DMS 273 (cell line): ENCODE measurements at regions not wholly inside any gene's neighbourhood (a gene's known extent, or its start where the extent isn't known, plus 50 kb on each side); places are given as distances from the start of the nearest gene placed in this dataset.

Experiments
- DNase-seq: peaks from one replicate; lab custom pipeline; 2025; ENCODE audit not compliant: unreplicated experiment; lab: John Stamatoyannopoulos, UW

DNA sequence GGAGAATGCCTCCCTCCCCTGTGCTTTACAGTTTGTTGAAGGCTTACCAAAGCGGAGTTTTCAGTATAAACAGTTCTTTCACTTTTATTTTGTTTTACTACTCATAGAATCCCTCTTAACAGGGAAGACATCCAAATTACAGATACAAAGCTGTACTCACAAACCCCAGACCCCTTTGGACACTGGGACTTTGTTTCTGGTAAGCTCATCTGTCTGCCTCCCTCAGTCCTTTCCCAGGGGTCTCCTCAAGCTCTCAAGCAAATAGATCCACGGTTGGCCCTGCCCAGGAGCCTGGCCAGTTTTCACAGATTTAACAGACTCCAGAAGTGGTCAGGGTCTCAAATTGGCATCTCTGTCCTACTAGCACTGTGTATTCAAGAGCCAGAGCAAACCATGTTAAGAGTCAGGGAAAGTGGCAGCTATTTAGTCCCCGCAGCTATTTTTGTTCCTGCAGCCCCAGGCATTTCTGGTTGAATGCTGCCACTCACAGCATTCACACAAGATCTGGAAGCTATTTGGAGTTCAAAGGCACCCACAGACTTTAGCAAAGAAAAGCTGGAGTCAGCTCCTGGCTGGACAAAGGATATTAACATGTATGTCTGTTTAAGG, 54.2 kb downstream of the TMEM100 start:
- no peak for DNase-seq

DNA sequence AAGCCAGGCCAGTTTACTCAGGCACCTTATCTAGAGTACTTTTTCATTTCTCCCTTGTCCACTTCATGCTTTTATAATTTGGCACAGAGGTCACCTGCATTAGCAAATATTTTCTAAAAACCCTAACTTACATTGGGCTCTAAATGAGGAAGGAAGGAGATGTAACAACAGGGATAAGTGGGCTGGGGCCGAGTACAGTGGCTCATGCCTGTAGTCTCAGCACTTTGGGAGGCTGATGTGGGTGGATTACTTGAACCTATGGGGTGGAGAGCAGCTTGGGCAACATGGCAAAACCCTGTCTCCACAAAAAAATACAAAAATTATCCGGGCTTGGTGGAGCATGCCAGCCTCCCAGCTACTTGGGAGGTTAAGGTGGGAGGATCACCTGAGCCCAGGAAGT, 55.9 kb downstream of the TMEM100 start:
- DNase-seq = no peak

DNA sequence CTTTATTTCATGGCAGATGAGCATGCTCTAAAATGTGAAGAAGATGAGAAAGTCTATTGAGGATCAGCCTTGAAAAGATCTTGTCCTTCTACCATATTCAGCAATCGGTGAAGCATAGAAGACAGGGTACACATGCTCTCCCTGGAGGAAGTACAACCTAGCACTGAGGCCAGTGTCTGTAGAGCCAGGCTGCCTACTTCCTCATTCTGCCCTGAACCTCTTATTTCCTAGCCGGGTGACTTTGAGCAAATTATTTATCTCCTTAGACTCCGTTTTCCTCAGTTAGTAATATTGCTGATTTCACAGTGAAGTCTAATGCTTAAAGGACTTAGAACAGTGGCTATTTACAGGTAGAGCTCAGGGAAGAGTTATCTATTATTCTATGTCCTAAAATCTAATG, 58.4 kb downstream of the TMEM100 start:
- DNase-seq = no peak

DNA sequence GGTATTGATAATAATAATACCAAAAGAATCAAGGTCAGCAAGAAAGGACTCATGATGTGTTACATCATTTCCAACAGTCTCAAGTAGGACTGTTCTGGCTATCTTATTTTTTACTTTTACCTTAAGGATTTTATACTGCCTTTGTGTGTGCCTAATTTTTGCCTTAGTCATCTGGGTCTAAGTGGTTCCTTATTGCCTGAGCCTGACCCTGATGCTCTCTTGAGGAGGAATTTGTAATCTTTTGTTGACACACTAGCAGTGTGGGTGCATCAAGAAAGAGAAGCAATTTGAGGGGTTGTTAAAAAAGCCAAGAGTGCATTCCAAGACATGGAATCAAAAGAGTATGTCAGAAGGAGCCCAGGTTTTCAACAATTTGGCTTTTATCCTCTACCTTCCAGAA, 59.3 kb downstream of the TMEM100 start:
- no peak for DNase-seq

DNA sequence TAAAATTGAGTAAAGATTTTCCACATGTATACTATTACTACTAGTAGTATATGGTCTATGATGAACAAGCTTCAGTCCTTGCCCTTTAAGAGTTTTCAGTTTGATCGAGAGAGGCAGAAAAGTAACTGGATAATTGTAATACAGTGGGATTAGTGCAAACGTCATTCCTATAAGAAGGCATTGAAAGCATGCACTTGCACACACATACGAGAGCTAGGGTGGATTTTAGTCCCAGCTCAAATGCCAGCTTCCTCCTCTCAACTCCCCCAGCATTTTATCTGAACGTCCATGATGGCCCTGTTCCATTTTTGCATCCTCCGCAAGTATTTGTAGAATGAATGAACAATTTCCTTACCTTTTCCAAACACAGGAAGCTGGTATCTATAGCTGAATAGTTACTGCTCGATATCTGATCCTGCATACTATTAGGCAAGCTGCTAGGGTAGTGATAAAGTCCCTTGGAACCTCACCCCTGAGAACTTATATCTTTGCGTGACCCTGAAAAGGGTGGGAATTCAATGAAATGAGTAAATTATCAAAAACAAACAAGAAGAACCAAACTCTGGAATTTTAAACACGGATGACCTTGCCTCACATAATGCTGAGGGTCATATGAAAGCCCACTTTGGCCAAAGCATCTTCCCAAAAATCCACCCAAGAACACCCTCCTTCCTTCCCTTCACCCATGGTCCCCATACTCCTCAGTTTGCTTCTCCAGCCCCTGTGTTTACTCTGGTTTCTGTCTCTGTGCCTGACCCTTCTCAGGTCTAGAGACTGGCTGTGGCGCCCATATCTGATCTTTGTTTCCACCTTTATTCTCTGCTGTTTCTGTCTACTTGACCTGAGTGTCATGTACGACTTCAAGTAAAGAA, 60.5 kb downstream of the TMEM100 start:
- DNase-seq = peak; percentile 28

DNA sequence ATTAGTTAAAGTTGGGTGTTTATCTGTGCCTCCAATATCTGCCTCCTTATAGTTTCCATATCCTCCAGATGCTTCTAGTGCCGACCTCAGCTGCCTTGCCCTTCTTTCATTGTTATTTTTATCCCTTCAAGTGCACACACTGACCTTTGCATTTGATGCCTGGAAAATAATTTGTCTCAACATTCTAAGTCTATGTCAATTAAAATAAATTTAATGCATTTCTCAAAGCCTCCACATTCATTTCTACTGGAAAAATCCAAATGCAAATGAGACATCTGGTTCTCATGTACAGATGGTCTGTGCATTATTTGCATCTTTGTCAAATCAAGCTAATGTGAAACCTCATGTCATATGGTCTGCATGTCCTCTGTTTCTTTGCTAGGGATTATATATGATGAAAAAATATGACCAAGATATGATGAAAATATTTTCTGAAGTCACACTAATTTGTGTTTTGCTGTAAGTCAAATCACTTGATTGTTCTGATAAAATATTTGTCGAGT, 61.4 kb downstream of the TMEM100 start:
- peak; percentile 72 for DNase-seq

DNA sequence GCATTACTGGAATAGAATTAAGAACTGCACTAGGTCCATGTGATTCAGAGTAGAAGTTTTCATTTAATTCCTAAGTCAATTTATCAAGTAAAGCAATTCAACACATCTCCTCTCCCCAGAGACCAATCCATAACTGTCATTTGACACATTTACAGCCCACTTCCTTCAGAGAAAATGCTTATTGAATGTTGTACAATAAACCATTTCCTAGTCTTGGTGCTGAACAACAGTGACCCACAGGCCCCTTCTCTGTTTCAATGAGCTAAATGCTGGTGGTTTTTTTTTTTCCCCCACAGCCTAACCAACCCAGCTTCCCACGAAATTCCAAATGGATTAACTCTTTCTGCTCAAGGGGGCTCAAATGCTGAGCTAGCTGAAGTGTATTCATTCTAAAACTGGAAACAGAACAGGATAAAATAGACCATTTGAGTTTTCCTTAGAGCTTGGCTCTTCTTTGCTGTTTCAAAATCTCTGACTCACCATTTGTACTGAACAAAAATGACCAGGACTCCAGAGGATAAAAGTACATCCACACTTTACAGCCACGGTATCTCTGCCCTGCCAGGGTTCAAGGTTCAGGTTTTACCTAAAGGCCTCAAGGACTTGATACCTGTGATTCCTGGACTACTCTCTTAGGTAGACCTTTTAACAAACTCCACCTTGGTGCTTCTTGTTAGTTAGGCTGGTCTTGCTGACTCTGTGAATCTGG, 62.3 kb downstream of the TMEM100 start:
- peak; percentile 56 for DNase-seq

DNA sequence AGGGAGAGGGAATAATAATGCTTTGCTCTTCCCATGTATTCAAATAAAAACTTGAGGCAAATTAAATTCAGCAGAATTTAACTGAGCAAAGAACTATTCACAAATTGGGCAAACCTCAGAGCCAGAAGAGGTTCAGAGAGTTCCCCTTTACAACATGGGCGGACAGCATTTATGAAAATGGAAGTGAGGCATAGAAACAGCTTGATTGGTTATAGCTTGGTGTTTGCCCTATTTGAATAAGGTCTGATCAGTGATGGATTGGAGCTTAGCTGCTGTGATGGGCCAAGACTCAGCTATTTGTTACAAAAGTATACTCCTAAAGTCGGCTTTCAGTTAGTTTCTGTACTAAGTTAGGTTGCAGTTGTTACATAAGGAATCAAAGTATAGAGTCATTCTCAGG, 63.0 kb downstream of the TMEM100 start:
- DNase-seq = no peak

DNA sequence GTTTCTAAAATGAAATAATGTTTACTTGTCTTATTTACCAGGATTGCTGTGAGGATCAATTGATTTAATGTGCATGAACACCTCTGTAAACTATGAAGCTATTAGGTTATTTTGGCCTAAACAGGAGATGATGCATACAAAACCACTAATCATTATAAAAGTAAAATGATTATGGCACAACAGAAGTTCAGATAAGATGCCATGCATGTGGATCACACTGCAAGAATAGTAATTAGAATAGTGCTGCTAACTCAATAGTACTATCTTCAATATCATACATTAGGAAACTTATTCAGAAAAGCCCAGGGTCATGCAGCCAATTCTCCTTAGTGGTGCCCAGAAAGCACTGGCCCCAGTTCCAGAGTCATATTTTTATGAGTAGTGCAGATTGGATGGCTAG, 66.9 kb downstream of the TMEM100 start:
- DNase-seq = no peak

DNA sequence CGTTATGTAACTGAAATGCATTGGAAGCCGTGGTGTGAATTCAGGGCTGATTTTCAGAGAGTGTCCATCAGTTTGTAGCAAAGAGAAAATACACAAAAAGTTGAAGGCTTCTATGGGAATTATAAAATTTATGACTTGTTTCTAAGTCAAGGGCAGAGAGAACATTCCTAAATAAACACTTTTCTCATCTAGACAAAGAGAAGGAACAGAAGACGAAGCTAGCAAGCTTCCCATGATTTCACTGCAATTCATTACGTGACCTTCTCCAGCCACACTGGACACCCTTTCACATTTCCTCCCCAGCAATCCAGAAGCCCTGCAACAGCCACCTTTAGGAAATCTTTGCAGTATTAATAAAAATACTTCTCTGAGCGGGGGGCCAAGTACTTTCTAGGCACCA, 67.8 kb downstream of the TMEM100 start:
- DNase-seq = no peak

DNA sequence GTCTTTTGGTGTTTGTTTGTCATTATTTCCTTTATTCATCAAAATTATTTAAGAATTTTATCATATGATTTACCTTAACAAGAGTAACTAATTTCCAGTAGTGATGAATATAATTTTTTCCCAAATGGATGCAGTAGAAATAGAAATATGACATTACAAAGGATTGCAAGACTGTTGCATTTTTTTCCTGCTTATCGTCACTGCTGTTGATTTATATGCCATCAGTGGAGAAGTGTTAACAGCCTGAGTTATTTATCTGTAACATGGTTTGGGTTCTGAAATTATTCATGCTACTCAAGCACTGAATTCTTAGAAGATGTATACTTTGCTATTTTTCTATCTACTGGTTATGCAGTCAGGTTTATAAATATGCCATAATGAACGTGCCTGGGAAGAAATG, 68.6 kb downstream of the TMEM100 start:
- DNase-seq = no peak

DNA sequence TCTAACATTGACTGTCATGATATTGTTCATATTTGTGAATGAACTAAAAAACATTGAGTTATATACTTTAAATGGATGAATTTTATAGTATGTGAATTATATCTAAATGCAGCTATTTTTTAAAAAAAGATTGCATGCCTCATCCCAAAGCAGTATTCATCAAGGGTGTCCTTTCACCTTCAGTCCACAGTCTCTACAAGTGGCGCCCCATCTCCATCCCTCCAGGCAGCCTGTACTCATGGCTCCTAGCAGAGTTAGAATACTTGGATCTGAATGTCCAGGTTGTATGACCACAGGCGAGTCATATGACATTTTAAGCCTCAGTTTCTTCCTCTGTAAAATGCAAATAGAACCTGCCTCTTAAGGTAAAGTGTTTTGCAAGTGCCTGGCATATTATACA, 69.8 kb downstream of the TMEM100 start:
- no peak for DNase-seq

DNA sequence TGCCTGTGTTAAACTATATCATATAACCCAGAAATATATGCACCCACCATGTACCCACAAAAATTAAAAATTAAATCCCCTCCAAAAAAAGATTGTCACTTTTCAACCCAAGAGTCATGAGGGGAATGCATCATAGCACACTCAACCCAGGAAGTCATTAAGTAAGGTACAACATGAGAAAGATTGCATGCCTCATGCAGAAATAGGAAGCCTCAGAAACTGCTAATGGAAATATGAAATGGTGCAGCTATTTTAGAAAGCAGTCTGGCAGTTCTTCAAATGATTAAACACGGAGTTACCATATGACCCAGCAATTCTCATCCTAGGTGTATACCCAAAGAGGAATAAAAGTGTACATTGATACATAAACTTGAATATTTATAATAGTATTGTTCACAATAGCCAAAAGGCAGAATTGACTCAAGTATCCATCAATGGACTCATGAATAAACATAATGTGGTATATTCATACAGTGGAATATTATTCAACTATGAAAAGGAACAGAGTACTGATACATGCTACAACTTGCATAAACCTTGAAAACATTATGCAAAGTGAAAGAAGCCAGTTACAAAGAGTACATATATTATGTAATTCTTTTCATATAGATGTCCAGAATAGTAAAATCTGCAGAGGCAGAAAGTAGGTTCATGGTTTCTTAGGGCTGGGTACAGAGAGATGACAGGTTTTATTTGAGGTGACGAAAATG, 70.4 kb downstream of the TMEM100 start:
- DNase-seq = no peak

DNA sequence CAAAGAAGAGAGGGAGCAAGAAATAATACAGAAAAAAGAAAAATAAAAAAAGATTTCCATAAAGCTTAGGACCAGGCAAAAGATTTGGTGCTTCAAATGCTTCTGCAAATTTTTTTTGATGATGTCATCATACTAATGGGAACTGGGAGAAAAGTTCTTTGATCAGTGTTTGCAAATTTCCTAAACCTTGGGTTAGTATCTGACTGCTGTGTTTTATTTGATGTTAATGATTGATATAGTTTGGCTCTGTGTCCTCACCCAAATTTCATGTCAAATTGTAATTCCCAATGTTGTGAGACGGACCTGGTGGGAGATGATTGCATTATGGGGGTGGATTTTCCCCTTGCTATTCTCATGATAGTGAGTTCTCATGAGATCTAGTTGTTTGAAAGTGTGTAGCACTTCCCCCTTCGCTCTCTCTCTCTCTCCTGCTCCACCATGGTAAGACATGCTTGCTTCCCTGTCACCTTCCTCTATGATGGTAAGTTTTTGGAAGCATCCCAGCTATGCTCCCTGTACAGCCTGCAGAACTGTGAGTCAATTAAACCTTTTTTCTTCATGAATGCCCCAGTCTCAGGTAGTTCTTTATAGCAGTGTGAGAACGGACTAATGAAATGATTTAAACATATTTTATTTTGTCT, 72.6 kb downstream of the TMEM100 start:
- DNase-seq = no peak

DNA sequence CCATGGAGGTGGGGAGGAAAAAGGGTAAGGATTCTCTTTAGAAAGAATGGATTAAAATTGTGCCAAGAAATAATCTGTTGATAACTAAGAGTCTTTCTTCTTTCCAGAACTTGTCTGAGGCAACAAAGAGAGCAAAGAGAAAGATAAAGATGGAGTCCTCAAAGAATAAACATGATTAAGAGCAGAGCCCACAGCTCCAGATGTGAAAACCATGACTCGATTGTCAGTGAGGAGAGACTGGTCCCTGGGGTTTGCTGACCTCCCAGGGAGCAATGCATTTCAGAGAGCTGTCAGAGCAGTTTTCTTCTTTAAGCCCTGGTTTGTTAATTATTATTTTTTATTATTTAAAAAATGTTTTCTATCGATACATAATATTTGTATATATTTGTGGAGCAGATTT, 74.6 kb downstream of the TMEM100 start:
- DNase-seq = no peak

DNA sequence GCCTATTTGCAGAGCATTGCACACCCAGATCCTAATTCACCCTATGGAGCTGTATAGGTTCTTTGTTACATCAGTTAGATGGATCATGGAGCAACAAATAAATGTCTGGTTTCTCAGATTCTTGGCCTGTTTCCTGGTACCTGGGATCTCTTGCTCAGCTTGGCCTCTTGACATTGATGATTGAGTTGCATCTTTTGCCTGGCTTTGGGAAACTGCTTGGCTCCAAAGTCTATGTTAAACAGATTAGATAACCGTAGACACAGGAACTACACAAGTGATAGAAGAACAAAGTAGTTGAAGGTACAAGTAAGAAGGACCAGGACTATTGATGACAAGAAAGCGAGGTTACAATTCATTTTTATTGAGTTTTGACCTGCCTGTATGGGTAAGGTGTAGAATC, 77.3 kb downstream of the TMEM100 start:
- no peak for DNase-seq

DNA sequence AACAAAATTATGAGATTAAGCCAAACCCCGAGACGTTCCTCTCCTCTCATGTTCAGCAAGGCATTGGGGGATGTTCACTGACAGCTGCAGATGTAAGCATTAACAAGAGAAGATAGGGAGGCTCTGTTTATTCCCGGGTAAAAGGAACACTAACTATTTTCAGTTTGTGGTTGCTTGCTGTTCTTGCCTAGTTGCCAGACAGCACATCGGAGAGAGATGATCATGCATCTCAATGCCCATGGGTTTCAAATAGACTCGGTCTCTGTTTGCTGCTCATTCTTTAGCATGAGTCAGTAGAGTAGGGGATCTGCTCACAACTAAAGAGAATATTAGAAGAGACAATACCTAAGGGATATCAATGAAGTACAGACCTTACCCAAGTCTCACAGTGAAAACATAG, 78.3 kb downstream of the TMEM100 start:
- no peak for DNase-seq

DNA sequence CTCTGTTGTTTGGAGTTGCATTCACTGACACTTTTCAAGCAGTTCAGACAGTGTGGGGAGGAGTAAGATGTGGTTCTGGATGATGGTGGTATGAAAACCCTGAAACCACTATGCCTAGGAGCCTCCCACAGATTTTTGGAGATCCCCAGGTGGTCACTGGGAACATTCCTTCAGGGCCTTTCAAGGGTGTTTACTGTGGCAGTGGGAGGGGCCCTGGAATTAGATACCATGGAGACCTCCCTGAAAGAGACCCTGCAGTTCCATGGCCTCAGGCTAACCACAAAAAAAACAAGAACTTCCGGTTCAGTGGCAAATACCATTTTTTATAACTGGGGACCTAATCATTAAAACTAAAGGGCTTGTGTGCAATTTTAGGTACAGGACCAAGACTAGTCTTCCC, 79.9 kb downstream of the TMEM100 start:
- DNase-seq = no peak

DNA sequence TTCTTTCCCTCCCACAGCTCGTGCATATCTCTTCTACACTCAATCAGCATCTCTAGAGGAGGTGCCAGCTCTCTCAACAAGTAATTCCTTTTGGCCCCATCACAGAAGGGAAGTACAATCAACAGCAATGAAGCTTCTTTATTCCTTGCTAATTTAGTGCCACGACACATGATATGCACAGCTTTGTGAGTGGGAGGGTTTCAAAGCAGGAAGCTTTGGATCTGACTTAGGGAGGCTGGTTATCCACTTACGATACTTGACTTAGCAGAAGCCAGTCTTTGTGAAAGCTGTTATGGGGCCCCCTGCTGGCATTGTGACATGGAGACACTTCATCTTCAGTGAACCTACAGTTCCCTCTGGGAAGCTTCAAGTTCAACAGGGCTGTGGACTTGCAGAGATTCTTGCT, 81.0 kb downstream of the TMEM100 start:
- DNase-seq = peak; percentile 86

DNA sequence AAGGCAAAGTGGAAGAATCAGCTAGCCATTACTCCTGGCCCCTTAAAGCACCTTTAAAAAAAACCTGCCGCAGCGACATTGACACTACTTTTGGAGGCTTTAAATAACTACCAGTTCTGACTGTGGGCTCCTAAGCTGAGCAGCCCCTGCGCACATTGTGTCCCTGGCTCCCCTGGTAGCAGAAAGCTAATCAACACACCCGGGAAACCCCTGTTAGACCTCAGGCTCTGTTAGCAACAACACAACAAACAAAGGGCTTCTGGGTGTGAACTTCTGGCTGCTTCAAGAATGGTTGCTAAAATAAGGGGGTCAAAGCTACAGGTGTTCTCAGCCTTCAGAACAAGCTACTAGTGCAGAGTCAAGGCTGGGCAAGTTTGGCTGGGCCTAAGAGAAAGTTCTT, 83.6 kb downstream of the TMEM100 start:
- no peak for DNase-seq
